Renal cortex interstitium (tissue), 11 donors: ENCODE measurements at regions not wholly inside any gene's neighbourhood (a gene's known extent, or its start where the extent isn't known, plus 50 kb on each side); places are given as distances from the start of the nearest gene placed in this dataset.

ENCODE experiments used
- DNase-seq, 11 donors: peaks; one replicate each; pipeline ENCODE4 v3.0.0-alpha.2; 2013; ENCODE audit warnings: low read depth in 9 of 11, low spot score in 4 of 11; ENCODE audit errors: extremely low read depth in 1 of 11

DNA sequence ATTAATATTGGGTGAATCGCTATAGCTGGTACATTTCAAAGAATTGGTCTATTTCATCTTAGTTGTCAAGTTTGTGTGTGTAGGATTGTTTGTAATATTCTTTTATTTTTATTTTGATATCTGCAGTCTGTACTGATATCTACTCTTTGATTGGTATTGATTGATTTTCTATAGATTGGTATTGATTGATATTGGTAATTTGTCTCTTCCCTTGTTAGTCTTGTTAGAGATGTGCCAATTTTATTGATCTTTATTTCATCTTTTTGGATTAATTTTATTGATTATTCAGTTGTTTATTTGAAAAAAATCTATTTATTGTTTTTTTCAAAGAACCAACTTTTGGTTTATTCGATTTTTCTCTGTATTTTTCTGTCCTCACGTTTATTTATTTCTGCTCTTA, 61.4 kb downstream of the TM2D3 start:
- DNase-seq = no peak

DNA sequence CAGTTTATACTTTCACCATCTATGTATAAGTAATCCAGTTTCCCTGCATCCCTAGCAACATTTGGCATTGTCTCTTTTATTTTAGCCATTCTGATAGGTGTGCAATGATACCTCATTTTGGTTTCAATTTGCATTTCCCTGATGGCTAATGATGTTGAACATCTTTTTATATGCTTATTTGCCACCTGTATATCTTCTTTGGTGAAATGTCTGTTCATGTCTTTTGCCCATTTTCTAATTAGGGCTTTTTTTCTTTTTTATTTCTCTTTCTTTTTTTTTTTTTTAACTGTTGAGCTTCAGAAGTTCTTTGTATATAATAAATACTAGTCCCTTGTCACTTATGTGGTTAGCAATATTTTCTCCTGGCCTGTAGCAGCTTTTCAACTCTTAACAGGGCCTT, 68.9 kb downstream of the TM2D3 start:
- no peak for DNase-seq

DNA sequence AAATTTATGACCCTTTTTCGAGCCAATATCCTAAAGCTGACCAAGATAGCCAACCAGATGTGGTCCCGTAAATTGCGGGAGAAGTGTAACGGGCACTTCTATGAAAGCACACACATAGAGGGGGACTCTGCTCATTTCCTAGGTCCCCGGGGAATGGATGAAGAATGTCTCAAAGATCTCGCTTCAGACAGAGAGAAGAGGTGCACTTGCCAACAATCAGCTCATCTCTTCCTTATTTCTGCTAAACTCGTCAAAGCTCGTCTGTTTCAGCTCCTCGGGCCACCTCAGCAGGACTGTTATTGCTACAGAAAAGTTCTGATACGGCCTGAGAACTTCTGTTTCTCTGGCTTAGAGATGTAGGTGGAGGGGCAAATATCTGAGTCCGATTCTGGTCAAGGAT, 71.8 kb downstream of the TM2D3 start:
- no peak for DNase-seq

DNA sequence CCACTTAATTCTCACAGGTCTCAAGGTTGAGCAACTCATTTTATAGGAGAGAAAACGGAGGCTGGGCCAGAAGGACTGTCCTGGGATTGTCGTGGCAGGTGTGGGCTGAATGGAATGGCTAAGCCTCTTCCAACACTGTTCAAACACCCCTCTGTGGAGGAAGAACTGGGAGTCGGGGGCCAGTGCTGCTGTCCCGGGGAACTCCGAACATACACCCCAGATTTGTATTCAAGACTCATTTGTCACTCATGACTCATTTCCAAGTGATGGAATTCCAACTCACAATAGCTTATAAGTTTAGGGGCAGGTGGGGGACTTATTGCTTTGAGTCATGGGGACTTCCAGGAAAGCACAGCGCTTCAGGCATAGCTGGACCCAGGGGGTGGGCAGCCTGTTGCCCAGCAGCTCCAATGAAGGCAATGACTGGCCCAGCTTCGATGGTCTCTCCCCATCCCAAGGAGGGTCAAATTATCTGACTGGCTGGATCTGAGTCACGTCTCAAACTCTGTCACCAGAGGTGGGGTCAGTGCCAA, 72.5 kb downstream of the TM2D3 start:
- DNase-seq = no peak

DNA sequence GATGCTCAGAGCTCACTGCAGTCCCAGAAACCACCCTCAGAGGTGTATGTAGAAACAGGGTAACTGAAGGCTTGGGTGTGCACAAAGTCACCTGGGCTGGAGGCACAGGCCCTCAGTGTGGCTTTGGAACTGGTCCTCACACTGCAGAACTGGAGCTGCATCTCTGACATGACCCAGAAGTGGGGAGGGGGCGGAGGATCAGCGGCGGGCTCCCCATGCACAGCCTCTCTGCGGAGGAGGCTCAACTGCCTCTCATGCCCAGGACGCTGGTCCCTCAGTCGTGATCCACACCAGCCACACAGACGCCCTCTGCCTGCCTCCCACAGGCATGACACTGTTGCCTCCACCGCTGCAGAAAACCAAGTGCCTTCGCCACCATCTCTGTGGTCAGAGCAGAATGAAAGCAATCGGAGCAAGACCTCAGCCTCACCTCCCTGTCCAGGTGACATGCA, 73.7 kb downstream of the TM2D3 start:
- DNase-seq = no peak

DNA sequence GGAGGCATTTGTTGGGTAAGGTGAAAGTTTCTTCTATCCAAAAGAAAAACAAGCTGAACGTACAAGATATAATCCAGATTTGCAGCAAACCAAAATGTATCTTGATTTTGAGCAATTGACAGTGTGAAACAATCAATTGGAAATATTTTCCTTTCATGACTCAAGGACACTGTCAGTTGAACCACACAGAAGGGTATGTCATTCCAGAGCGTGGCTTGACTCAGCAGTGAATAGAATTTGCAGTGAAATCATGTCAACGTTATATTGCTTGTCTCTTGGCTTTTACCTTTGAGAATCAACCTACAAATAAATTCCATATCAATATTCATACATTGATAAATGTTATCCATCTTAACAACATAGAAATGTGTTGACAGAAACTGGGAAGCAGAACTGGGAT, 78.2 kb downstream of the TM2D3 start:
- no peak for DNase-seq

DNA sequence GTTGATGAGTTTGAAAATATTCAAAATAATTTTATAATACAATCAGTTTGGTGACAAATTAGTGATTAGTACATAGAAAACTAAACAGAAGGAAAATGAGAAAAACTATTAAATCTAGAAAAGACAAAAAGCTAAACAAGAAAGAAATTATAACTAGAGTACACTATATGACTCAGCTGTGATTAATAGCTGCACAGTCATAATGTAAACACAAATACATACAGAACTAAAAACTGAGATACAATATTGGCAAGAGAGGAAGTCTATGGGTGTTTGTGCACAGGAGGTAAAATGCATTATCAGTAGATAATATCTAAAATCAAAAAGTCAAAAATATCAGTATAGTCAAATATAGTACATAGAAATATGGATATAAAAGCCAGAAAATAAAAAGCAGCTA, 80.7 kb upstream of the PCSK6 start:
- no peak for DNase-seq

DNA sequence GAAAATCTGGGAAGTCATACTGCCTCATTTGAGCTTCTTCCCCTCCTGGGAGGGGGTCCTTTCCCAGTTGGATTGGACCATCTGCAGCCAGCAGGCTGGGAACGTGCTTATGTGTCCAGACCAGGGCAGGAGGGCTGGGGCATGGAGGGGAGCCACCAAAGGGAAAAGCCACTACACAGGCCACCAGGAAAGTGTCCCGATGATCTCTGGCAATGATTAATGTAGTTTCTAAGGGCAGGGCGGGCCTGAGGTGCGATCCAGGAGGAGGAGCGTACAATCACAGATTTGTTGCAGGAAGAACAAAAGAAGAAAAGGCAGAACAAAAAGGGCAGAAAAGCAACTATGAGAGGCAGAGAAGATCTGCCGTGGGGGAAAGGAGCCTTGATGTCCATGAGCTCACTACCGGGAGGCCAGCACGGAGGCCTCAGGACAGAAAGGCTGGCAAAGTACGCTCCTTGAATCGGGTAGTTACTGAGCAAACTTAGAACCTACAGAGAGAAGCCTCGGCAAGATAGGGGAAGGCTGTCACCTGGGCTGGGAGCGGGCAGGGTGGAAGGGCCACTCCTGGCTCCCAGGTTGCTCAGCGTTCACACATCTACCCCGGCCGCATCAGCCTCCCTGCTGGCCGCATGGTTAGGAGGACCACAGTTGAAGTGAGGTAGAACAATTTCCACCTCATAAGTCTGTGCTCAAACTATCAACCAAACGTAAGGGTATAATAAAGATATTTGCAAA, 79.5 kb upstream of the PCSK6 start:
- no peak for DNase-seq

DNA sequence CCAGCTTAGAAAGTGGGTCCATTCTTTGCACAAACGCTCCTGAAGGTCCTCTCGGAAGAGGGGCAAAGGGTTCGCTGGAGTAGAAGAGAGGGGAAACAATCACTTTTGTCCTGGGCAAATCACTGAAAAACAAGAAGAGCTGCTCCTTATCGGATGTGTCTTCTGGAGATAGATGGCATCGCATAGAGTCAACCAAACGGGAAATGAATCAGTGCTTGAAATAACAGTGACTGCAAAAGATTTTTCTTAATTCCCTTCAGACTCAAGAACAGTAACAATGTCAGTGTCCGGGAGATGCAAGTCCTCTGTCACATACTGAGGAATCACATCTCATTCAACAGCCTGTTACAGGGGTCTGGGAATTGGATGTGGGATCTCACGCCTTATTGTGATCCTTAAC, 78.8 kb upstream of the PCSK6 start:
- DNase-seq = no peak

DNA sequence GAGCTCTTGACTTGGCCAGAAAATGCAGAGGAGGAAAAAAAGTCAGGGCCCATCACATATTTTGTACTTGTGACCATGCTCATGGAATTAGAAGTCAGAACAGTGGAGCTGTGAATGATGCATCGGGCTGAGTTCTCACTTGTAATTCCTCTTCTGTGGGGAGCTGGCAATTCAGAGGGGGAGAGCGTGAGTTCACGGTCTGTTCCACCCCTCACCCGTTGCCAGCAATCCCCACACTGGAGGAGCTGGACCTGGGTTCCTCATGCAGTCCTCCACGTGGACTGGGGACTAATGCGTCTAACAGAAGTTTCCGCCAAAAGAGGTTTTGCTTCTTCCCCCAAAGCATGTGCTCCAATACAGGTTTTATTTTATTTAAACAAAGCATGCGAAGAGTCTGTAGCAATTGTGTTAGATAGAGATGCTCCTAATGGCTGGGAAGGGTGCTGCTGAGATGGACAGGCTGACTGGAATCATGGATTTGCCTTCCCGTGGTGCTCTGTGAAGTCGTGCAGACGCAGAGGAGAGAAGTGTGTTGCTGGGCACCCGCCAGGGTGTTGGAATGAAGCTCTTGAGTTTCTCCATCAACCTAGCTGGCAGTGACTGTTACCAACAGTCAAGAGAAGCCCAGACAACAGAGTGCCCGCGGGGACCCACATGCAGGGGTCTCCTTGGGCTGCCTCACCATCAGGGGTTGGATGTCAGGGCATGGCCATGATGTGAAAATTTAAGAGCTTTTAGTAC, 77.4 kb upstream of the PCSK6 start:
- no peak for DNase-seq

DNA sequence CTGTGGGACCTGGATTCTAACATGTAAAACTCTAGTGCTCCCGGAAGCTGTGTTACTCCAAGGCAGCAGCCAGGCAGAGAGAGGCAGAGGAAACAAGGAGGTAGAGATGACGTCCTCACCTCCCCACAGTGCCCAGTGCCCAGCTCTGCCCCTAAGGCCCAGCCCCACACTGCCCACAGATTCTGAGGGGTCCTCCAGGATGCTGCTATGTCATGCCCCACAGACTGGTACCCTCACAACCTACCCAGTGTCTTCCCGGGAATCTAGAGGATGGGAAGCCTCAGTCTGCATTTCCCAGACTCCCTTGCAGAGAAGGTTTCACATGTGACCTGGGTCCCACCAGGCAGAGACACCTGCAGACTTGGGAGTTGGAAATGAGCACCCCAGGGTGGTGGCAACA, 75.9 kb upstream of the PCSK6 start:
- no peak for DNase-seq

DNA sequence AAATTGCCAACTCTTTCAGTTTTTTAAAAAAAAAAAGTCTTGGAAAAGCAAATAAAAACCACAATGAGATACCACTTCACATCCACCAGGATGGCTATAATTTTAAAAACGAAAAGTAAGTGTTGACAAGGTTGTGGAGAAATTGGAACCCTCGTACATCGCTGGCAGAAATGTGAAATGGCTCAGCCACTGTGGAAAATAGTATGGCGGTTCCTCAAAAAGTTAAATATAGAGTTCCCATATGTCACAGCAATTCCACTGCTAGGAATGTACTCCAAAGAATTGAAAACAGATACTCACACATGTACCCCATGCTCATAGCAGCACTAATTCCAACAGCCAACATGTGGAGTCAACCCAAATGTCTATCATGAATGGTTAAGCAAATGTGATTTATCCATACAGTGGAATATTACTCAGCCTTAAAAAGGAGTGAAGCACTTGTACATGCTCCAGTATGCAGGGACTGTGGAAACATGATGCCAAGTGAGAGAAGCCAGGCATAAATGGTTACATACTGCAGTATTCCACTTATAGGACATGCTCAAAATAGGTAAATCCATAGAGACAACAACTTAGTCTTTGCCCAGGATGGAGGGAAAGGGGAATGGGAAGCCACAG, 73.8 kb upstream of the PCSK6 start:
- DNase-seq = no peak

DNA sequence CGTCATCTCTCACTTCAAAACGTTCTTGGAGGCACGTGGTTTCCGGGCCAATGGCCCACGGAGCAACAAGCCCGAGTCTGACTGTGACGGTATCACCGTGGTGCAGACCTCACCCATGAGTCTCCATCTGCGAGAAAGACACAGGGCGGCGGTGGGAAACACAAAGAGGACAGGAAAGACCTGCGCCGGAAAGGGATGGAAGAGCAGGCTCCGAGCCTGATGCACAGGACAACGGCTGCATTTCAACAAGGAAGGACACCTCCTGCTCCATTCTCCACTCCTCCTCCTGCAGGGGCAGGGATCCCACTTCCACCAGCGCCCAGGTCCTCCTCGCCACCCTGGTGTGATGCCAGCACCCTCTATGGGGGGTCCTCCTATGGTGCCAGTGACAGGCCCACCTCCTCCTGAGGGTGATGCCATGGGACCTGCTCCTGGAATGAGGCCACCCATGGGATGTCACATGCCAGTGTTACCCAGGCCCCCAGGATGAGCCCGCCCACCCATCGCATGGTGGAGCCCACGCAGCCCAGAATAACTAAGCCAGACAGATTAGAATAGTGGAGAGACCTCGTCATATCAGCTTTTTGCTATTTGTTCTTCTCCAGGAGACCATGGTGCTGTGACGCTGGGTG, 73.0 kb upstream of the PCSK6 start:
- DNase-seq = no peak

DNA sequence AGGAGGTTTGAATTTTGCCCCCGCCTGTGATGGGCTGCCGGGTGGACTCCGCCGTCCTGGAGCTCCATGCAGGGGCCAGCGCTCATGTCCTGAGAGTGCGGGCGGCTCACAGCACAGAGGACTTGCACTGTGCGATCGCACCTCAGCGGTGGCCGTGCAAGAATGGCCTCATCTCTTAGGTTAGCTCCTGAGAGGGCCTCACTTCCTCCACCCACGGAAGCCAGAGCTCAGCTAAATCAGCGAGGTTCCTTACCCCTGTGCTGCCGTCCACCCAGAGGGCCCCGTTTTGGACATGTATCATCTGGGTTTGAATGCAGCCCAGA, 72.0 kb upstream of the PCSK6 start:
- DNase-seq = no peak

DNA sequence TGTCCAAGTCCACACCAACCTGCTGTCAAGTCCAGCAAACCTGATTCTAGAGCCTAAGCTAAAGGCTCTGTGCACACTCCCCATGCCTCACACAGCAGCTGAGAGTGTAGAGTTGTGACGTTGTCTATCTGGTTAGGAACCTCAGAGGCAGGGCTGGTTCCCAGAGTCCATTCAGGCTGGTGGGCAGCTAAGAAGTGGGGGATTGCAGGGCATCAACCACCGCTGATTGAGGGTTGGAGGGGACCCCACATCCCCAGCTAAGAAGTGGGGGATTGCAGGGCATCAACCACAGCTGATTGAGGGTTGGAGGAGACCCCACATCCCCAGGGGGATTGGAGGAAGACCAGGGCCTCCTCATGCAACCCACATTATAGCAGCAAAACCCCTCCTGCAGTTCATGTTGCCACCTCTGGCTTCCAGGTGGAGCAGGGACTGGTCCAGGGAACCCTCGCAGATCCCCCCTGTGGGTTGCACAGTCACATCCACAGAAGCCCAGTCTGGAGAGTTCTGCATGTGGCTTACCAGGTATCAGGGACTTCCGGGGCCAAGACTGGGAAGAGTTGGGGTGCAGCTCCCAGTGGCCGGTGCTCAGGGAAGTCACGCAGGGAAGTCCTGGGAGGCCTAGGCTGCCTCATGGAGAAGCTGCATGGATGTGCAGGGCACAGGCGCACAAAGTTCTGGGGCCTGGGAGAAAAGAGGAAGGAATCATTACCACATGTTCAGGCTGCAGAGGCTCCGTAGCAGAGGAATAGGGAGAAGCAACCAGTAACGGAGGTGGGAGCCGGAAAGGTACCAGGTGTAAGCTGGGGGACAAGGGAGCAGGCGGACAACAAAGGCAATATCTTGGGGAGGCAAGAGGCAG, 71.4 kb upstream of the PCSK6 start:
- DNase-seq = no peak

DNA sequence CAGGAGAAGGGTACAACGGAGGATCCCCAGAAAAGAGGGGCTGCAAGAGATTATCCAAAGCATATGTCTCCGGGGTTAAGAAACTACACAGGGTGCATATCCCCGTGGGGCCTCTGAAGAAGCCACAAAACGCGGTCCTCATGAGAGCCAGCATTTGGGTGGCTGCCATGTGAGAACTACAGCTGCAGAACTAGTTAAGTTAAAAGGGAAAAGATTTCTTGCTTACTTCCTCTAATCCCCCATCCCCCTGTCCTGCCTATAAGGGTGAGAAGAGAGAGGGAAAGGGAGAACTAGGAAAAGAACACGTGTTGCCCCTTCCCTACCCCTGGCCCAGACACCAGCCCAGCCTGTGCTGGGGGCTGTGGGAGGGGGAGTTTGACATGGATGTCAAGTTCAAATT, 70.4 kb upstream of the PCSK6 start:
- DNase-seq = no peak

DNA sequence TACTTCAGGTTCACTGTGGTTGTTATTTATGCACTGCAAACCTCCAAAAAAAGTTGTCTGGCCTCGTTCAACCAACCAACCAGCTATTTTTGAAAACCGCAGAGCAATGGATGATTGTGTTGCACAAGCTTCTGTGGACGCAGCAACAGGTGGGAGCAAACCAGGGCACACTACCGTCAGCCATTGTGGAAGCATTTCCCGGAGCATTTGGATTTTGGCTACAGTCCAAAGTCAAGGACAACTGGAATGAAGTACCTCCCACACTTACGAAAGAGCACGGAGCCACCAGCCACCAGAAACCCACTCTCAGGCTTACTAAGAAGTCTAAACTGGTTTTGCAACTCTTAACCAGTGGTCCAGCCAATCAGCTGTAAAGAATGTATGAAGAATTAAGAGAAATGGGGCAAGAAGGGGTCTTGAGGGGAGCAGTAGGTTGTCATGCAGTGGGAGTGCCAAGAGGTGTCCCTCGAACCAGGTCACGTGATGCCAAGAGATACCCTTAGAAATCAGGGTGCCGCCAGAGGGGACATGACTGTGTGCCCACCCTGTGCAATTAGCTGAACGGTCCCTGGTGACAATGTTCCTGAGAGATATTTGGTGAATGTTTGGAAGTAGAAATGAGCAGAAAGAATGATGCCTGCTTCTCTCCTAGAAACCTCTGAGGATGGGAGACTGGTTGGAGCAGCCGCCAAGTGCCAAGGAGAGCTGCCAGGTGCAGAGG, 68.9 kb upstream of the PCSK6 start:
- DNase-seq = peak in 6 of 11 donors; percentile 13 to 35 (median 20)

DNA sequence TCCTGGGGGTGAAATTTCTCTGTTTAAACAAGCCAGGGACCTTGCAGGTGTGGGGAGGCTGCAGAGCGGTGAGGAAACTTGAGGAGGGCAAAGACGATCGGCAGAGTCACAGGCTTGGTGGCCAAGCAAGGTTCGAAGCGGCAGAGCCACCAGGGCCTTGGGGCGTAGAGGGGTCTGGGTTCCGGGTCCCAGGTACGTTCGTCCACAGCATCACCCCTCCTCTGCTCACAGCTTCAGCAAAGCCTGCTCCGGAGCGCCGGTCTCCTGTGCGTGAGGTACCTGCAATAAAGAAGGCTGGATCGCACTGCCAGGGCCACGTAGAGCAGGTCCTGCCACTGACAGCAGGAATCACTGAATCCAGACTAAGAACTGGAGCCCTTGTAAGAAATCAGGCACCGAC, 66.8 kb upstream of the PCSK6 start:
- no peak for DNase-seq
